ENCODE measurements at regions not wholly inside any gene's neighbourhood (a gene's known extent, or its start where the extent isn't known, plus 50 kb on each side); places are given as distances from the start of the nearest gene placed in this dataset.
"Not testable (repeated sequence)": the region's sequence is repeated elsewhere in the genome, so short reads cannot be mapped to it uniquely, and the experiment has no call there.

GRCh38 chr6:57815826-57816225, 498.4 kb downstream of the PRIM2 start:
- H3K9me3 ChIP-seq; H3K4me1 ChIP-seq; intact Hi-C loops (cut with DNase I; ENCODE audit: low total_unique reads); H3K36me3 ChIP-seq; H3K27ac ChIP-seq; H3K4me3 ChIP-seq; DNase-seq (ENCODE audit: low spot score in 2 of 2): not testable (repeated sequence)
- H3K27me3 ChIP-seq = peaks cover 0 to 10% of the 10 kb centered on the region in 2 donors

DNA sequence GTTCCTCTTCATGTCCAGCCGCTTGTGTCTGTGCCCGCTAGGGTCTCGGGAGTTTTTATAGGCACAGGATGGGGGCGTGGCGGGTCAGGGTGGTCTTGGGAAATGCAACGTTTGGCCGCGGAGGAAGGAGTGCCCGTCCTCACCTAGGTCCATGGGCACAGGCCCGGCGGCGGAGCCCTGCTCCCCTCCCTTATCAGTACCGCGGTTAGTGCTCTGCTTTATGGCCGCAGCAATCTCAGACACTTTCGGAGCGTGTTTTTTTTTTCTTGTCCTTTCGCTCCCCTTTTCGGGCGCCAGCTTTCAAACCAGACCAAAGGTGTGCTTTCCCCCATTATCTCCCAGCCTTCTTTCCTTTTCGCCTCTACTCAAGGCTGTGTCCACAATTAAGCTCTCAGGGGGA, 503.9 kb downstream of the PRIM2 start:
- H3K27ac ChIP-seq; intact Hi-C loops (cut with DNase I; ENCODE audit: low total_unique reads); H3K9me3 ChIP-seq; H3K4me1 ChIP-seq; H3K4me3 ChIP-seq; DNase-seq (ENCODE audit: low spot score in 2 of 2); H3K36me3 ChIP-seq: not testable (repeated sequence)
- peaks cover 0 to 13% of the 10 kb centered on the region in 2 donors for H3K27me3 ChIP-seq

DNA sequence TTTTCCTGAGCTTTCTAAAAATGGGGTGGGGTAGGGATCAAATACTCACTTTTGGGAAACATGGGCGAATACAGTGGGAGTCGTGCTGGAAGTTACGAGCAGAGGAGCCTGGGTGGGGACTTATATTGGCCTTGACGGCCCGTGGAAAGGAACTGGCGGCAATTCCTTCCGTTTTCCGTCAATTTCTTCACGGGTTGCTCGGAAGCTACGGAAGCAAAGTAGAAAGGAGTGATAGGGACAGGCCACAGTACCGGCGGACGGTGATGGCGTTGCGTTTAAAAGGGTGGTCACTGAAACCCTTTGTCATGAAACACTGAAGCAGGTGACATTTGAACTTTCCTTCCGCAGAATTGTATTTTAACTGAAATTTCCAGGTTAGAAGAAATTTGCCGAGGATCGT, 505.0 kb downstream of the PRIM2 start:
- H3K27me3 ChIP-seq = peaks cover 0 to 13% of the 10 kb centered on the region in 2 donors
- H3K27ac ChIP-seq; DNase-seq (ENCODE audit: low spot score in 2 of 2); H3K9me3 ChIP-seq; H3K4me1 ChIP-seq; H3K36me3 ChIP-seq; intact Hi-C loops (cut with DNase I; ENCODE audit: low total_unique reads); H3K4me3 ChIP-seq: not testable (repeated sequence)

DNA sequence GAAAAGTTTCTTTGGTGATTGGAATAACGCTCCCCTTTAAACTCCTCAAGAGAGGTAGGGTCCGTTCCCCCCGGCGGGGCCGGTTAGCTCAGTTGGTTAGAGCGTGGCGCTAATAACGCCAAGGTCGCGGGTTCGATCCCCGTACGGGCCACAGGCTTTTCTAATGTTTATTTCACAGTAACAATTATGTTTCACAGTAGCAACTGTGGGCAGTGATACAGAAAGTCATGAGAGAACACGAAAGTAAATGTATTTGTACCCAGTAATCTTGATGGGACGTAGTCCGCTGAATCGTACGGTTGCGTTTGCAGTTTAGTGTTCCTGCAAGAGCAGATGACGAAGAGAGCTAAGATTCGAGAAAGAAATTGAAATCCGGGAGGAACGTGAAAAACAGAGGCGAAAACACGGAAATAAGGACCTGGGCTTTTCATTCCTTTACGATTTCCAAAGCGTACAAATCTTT, 505.5 kb downstream of the PRIM2 start:
- Histone ChIP-seq H3K27ac (no peak overlapping the region), H3K36me3 (no peaks in the 10 kb centered on the region), H3K27me3 (peaks cover 0 to 13% of the 10 kb centered on the region in 2 donors), H3K9me3 (no peaks in the 10 kb centered on the region), H3K4me1 (no peaks in the 10 kb centered on the region), H3K4me3 (no peak overlapping the region)
- no peak for DNase-seq (ENCODE audit: low spot score in 2 of 2)
- TF ChIP-seq POLR2A (IDR thresholded peaks at IDR 0.05) (no peak), CTCF (IDR thresholded peaks at IDR 0.05) (no peak), POLR2AphosphoS5 (IDR thresholded peaks at IDR 0.05) (no peak)
- intact Hi-C loops (cut with DNase I; ENCODE audit: low total_unique reads) = no loop called here

DNA sequence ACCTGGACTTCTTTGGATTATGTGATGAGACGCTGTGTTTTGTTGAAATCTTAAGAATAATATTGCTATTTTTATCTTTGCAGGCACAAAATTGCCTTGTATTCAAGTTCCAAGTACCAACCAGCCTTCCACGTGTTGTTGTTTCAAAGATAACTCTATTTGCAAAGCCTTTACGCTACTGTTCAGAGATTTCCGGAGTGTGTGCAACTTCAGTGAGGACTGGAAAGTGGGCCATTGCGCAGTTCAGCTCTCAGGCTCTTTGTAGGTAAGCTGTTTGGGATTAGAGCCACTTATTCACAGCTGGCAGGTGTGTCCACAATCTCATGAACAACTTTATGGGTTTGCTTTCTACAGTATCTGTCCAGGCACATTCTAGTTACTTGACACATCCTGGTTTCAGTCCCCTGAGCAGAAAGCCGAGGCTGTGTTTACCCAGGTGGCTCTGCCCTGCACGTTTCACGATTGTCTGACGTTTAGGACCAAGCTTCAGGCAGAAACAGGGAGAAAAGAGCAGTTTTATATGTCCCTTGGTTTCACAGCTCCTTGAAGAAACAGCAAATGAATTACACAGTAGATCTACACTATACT, 520.3 kb downstream of the PRIM2 start:
- H3K9me3 ChIP-seq; H3K4me1 ChIP-seq; H3K27ac ChIP-seq; H3K27me3 ChIP-seq; H3K36me3 ChIP-seq; H3K4me3 ChIP-seq; intact Hi-C loops (cut with DNase I; ENCODE audit: low total_unique reads); DNase-seq (ENCODE audit: low spot score in 2 of 2): not testable (repeated sequence)

GRCh38 chr6:57841551-57841950, 524.1 kb downstream of the PRIM2 start:
- intact Hi-C loops (cut with DNase I; ENCODE audit: low total_unique reads); DNase-seq (ENCODE audit: low spot score in 2 of 2); H3K9me3 ChIP-seq; H3K4me3 ChIP-seq; H3K4me1 ChIP-seq; H3K27me3 ChIP-seq; H3K36me3 ChIP-seq; H3K27ac ChIP-seq: not testable (repeated sequence)

GRCh38 chr6:57853745-57854407, 536.4 kb downstream of the PRIM2 start:
- H3K4me1 ChIP-seq; DNase-seq (ENCODE audit: low spot score in 2 of 2); H3K9me3 ChIP-seq; H3K4me3 ChIP-seq; H3K27ac ChIP-seq; H3K27me3 ChIP-seq; intact Hi-C loops (cut with DNase I; ENCODE audit: low total_unique reads); H3K36me3 ChIP-seq: not testable (repeated sequence)

DNA sequence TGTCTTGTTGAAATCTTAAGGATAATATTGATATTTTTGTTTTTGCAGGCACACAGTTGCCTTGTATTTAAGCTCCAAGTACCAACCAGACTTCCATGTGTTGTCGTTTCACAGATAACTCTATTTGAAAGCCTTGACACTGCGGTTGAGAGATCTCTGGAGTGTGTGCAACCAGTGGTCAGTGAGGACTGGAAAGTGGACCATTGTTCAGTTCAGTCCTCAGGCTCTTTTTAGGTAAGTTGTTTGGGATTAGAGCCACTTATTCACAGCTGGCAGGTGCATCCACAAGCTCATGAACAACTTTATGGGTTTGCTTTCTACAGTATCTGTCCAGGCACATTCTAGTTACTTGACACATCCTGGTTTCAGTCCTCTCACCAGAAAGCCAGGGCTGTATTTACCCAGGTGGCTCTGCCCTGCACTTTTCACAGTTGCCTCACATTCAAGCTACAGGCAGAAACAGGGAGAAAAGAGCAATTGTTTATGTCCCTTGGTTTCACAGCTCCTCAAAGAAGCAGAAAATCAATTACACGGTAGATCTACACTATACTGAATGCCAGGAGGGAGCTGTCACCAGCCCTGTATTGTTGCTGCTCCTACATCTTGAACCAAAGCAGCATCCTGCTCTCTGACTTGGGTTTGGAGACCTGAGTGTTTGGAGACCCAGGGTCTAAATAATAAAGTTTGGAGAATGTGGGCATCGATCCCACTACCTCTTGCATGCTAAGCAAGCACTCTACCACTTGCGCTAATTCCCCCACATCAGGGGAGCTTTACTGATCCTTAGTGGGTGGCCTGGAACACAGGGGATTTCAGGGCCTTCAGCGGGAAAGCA, 543.3 kb downstream of the PRIM2 start:
- H3K4me3 ChIP-seq; H3K36me3 ChIP-seq; H3K4me1 ChIP-seq; H3K9me3 ChIP-seq; DNase-seq (ENCODE audit: low spot score in 2 of 2); H3K27me3 ChIP-seq; H3K27ac ChIP-seq; intact Hi-C loops (cut with DNase I; ENCODE audit: low total_unique reads): not testable (repeated sequence)

GRCh38 chr6:57870083-57870482, 552.7 kb downstream of the PRIM2 start:
- H3K4me1 ChIP-seq; DNase-seq (ENCODE audit: low spot score in 2 of 2); H3K4me3 ChIP-seq; H3K36me3 ChIP-seq; H3K27ac ChIP-seq; intact Hi-C loops (cut with DNase I; ENCODE audit: low total_unique reads); H3K27me3 ChIP-seq; H3K9me3 ChIP-seq: not testable (repeated sequence)

- H3K27me3 ChIP-seq; H3K36me3 ChIP-seq; intact Hi-C loops (cut with DNase I; ENCODE audit: low total_unique reads); H3K4me3 ChIP-seq; H3K4me1 ChIP-seq; DNase-seq (ENCODE audit: low spot score in 2 of 2); H3K27ac ChIP-seq; H3K9me3 ChIP-seq: not testable (repeated sequence)
Measured at GRCh38 chr6:57873424-57873823, 556.0 kb downstream of the PRIM2 start.

- H3K27me3 ChIP-seq; H3K4me3 ChIP-seq; intact Hi-C loops (cut with DNase I; ENCODE audit: low total_unique reads); H3K9me3 ChIP-seq; H3K27ac ChIP-seq; DNase-seq (ENCODE audit: low spot score in 2 of 2); H3K4me1 ChIP-seq; H3K36me3 ChIP-seq: not testable (repeated sequence)
Measured at GRCh38 chr6:57876659-57877058, 559.2 kb downstream of the PRIM2 start.

DNA sequence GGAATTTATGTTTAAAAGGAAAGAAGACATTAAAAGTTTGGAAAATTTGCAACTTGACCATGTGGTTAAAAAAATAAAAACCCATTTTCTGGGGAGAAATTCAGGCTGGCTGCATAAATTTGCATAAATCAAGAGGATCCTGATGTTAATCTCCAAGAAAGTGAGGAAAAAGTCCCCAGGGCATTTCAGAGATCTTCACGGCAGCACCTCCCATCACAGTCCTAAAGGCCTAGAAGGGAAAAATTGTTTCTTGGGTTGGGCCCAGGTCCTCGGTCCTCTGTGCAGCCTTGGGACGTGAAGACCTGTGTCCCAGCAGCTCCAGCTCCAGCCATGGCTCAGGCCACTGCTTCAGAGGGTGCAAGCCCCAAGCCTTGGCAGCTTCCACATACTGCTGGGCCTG, 560.3 kb downstream of the PRIM2 start:
- H3K27ac ChIP-seq; H3K27me3 ChIP-seq; H3K36me3 ChIP-seq; H3K9me3 ChIP-seq; intact Hi-C loops (cut with DNase I; ENCODE audit: low total_unique reads); H3K4me3 ChIP-seq; H3K4me1 ChIP-seq; DNase-seq (ENCODE audit: low spot score in 2 of 2): not testable (repeated sequence)
